HG03097 (cell line): ENCODE measurements at regions not wholly inside any gene's neighbourhood (a gene's known extent, or its start where the extent isn't known, plus 50 kb on each side); places are given as distances from the start of the nearest gene placed in this dataset.

Experiments
- ATAC-seq: cut with Tn5 transposase; IDR thresholded peaks from one replicate; pipeline ENCODE4 v1.9.1; 2021; ENCODE audit not compliant: unreplicated experiment, low FRiP score

- ATAC-seq: no peak
These were observed 252.1 kb upstream of the SLC14A2 start for GRCh38 chr18:45363196-45363595.

- no peak for ATAC-seq
These were observed 249.4 kb upstream of the SLC14A2 start for GRCh38 chr18:45365835-45366234.

GRCh38 chr18:45370255-45371010 is 244.8 kb upstream of the SLC14A2 start:
- no peak for ATAC-seq

GRCh38 chr18:45373286-45373880 is 241.9 kb upstream of the SLC14A2 start:
- no peak for ATAC-seq

GRCh38 chr18:45374236-45374635 is 241.0 kb upstream of the SLC14A2 start:
- no peak for ATAC-seq

GRCh38 chr18:45374878-45375630 is 240.2 kb upstream of the SLC14A2 start:
- ATAC-seq: no peak

GRCh38 chr18:45376193-45376592 is 239.1 kb upstream of the SLC14A2 start:
- ATAC-seq: no peak

GRCh38 chr18:45378308-45378707 is 237.0 kb upstream of the SLC14A2 start:
- no peak for ATAC-seq

GRCh38 chr18:45378933-45379332 is 236.3 kb upstream of the SLC14A2 start:
- no peak for ATAC-seq

GRCh38 chr18:45379903-45380302 is 235.4 kb upstream of the SLC14A2 start:
- peak; percentile 73 for ATAC-seq

GRCh38 chr18:45381282-45381681 is 234.0 kb upstream of the SLC14A2 start:
- ATAC-seq: no peak

GRCh38 chr18:45383228-45383627 is 232.0 kb upstream of the SLC14A2 start:
- no peak for ATAC-seq

- no peak for ATAC-seq
These were observed 230.9 kb upstream of the SLC14A2 start for GRCh38 chr18:45384137-45384961.

- ATAC-seq: no peak
These were observed 230.3 kb upstream of the SLC14A2 start for GRCh38 chr18:45384962-45385315.

GRCh38 chr18:45386041-45386655 is 229.1 kb upstream of the SLC14A2 start:
- ATAC-seq: no peak

- no peak for ATAC-seq
These were observed 228.0 kb upstream of the SLC14A2 start for GRCh38 chr18:45387229-45387628.

- ATAC-seq: no peak
These were observed 216.8 kb upstream of the SLC14A2 start for GRCh38 chr18:45398448-45398847.

GRCh38 chr18:45399146-45399545 is 216.1 kb upstream of the SLC14A2 start:
- no peak for ATAC-seq

- ATAC-seq: no peak
These were observed 215.6 kb upstream of the SLC14A2 start for GRCh38 chr18:45399643-45400042.

GRCh38 chr18:45402485-45403056 is 212.7 kb upstream of the SLC14A2 start:
- no peak for ATAC-seq
